Putamen (tissue), 1 donor: ENCODE measurements at regions not wholly inside any gene's neighbourhood (a gene's known extent, or its start where the extent isn't known, plus 50 kb on each side); places are given as distances from the start of the nearest gene placed in this dataset.
"Not testable (repeated sequence)": the region's sequence is repeated elsewhere in the genome, so short reads cannot be mapped to it uniquely, and the experiment has no call there.

Source experiments
- DNase-seq: peaks from one replicate; pipeline ENCODE4 v3.0.0-alpha.2; 2016; ENCODE audit warnings: low spot score

- DNase-seq = no peak
Measured at GRCh38 chr4:32841217-32841616, 2121.0 kb downstream of the PCDH7 start.

GRCh38 chr4:32847461-32847860 is 2127.3 kb downstream of the PCDH7 start:
- no peak for DNase-seq

GRCh38 chr4:32855622-32856021 is 2135.5 kb downstream of the PCDH7 start:
- DNase-seq = no peak

DNA sequence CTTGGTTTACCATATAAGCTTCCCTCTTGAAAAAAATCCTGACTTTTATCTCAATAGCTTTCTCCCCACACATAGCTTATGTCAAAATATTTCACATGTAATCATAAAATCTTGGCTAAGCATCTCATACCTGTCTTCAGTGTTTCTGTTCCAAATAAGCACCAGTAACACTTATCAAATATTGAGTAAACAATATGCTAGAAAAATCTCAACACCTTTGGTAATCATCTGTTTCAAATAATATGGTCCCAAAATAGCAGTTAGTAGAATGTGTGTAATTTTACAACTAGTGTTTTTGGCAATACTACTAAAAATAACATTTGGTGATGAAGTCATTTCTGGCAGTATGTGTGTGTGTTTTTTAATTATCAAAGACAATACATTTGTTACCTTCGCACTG is 2138.2 kb downstream of the PCDH7 start:
- no peak for DNase-seq

DNA sequence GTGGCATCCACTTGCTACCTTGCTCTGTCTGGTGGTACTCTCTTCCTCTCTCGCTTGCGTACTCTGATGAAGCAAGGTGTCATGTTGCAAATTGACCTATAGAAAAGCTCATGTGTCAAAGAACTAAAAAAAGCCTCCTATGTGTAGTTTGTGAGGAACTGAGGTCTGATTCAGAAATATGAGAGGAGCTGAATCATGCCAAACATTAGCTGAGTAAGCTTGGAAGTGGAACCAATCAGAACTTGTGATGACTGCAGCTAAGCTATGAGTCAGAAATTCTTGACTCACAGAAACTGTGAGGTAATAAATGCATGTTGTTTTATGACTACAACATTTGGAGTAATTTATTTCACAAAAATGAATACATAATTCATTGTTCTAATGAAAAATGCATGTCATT is 2138.8 kb downstream of the PCDH7 start:
- no peak for DNase-seq

DNA sequence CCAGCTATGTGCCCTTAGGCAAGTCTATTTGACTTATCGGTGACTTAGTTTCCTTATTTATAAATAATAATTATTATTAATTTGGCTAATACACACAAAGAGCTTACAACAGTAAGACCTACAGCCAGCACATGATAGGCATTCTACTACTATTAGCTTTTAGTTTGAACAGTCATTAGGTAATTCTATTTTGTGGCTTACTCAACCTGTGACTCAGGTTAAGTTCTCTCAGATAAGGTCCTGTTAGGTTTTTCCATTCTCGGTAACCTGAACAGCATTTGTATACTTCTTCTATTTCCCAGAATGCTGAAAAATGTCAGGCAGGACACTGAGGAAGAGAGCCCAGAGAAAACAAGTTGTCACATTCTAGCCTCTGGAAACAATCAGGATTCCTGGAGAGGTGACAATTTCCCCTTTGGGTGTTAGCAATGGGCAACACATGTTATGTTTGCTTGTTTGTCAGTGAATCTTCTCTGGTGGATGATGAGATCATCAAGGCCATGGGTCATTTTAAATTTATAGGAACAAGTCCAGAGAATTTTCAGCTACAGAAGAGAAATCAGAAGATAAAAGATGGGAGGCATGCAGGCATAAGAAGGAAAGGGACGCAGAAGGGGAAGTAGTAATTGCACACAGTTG is 2144.7 kb downstream of the PCDH7 start:
- no peak for DNase-seq

- no peak for DNase-seq
Measured at GRCh38 chr4:32876546-32876945, 2156.4 kb downstream of the PCDH7 start.

DNA sequence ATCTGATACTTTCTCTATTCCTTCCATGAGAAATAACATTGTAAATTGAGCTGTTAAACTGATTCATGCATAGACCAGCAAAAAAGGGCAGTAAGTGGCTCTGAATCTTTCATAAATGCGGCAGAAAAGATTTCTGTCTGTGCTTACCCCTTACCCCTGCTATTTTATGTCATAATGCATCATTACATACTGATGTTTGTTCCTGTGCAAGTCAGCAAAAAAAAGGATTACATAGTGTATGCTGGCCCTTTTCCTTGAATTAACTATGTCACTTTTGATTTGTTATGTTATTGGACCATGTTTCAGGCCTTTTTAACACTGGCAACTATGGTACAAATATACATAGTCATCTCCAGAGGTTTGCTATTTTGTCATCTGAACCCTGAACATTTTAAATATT is 2159.7 kb downstream of the PCDH7 start:
- no peak for DNase-seq

DNA sequence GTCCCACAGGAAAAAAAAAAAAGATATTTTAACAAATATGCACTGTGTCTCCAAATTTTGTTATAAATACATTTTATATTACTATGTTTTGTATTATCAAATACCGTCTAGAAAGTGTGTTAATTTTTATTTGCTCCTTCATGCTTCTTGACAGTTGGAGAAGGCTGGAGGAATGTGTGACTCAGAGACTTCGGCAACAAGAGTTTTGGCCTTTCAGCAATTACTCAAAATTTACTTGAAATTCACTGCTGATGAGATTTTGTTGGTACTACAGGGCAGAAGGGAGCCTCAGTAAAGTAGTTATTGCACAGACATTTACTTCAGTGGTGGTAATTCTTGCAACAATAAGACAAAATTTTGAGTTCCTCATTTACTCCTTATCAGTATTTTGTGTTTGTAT is 2164.0 kb downstream of the PCDH7 start:
- DNase-seq = no peak

DNA sequence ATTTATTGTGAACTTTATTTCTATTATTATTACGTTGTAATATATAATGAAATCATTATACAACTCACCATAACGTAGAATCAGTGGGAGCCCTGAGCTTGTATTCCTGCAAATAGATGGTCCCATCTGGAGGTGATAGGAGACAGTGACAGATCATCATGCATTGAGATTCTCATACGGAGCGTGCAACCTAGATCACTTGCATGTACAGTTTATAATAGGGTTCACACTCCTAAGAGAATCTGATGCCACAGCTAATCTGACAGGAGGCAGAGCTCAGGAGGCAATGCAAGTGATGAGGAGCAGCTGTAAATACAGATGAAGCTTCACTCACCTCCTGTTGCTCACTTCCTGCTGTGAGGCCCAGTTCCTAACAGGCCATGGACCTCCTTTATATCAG is 2170.2 kb downstream of the PCDH7 start:
- DNase-seq = no peak

DNA sequence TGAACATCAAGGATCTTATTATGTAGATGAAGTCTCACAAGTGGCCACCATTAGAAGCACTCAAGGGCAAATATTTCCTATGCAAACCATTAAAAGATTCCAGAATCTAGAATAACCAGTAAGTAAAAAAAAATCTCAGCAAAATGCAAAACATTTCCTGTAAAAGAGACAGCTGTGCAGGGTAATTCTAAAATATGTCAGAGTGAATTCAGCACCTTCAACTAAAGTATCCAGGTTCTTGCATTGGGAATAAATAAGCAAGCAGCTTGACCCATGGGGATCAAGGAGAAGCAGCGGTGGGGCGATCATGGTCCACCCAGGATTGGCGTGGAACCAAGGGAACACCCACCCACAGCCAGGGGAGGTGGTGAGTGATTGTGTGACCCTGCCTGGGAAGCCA is 2188.9 kb downstream of the PCDH7 start:
- no peak for DNase-seq

DNA sequence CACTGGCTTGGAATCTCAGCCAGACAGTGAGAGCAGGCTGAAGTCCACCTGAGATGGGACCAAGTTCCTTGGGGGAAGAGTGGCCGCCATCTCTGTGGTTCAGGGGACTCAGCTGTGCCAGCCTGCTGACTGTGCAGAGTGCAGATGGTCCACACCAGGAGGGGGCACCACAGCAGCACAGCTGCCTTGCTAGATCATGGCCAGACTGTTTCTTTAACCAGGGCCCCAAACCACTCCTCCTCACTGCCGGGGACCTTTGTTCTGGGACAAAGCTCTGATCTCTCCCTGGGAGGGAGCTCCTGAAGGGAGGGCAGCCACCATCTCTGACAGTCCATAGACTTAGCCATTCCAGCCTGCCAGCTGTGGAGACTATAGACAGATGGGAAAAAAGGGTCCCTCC is 2189.6 kb downstream of the PCDH7 start:
- DNase-seq = no peak

DNA sequence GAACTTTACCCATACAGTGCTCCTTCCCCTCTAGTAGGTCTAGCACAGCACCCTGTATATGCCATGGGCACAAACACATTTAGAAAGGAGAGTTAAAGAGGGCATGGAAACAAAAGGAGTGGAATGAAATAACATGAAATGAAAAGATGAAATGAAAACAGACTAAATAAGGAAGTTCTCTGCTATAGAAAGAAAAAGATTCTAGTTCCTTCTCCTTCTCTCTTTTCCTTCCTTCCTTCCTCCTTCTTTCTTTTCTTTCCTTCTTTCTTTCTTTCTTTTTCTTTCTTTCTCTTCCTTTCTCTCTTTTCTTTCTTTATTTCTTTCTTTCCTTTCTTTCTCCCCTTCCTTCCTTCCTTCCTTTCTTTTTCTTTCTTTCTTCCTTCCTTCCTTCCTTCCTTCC is 2197.4 kb downstream of the PCDH7 start:
- DNase-seq = no peak

GRCh38 chr4:32929796-32930699 is 2209.9 kb downstream of the PCDH7 start:
- no peak for DNase-seq

DNA sequence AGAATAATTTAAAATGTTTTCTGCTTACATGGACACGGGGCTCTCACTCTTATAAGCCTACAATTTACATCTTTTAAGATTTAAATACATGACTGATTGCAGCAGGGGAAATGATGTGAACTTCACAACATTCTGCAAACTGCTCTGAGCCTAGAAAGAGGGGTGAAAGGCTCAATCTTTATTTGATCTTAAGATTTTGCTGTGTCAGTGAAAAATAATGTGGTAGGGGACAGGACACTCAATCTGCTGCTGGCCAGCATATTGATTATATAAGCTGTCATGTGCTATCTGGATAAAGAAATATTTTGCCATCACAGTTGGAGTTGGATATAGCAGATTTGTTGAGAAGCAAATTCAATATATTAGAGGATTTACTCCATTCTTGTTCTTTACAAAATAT is 2210.5 kb downstream of the PCDH7 start:
- DNase-seq = no peak

GRCh38 chr4:32931475-32931874 is 2211.3 kb downstream of the PCDH7 start:
- DNase-seq = no peak

DNA sequence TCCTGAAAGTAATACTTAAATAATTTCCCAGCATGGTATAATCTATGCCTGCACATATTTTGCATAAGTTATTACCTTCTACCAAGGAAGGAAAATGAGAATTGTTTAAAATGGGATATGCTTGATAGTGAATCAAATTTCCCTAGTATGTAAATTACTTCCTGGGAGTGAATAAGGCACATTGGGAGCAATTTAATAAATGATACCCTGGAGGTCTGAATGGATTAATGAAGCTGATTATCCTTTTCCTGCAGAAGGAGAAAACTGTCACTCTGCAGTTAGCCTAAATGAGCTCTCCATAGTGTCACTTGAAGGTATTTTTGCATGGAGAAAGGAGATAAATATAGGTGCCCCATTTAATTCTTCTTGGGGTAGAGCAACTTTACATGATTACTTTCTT is 2212.0 kb downstream of the PCDH7 start:
- DNase-seq = no peak

- DNase-seq = not testable (repeated sequence)
Measured at GRCh38 chr4:32939222-32939621, 2219.1 kb downstream of the PCDH7 start.

GRCh38 chr4:32950866-32951265 is 2230.7 kb downstream of the PCDH7 start:
- no peak for DNase-seq

DNA sequence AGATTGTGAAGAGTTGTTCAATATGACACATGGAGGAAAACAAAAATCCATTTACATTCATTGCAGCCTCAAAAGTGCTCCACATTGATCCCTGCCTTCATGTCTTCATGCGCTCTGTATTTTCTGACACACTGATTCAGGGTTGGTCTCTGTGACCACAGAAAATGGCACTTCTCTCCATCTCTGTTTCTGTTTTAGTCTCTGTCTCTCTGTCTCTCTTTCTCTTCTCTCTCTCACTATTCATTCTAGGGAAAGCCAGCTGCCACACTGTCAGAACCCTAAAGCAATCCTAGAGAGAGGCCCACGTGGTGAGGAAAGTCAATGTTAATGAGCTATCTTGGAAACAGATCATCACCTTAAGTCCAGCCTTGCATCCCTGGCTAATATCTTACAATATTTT is 2238.4 kb downstream of the PCDH7 start:
- no peak for DNase-seq

DNA sequence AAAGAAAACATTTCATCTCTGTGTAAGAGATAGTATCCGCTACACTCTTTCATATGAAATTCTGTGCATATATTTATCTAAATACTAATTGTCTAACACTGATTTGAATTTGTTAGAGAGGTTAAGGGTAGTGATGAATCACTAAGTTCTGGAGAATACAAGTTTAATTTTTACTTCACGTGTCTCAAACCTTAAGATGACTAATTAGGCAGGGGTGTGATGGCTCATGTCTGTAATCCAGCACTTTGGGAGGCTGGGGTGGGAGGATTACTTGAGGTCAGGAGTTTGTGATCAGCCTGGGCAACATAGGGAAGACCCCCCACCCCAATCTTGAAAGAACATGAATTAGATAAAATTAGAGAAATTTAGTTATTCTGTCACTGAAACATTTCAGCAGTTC is 2241.9 kb downstream of the PCDH7 start:
- no peak for DNase-seq

- DNase-seq = no peak
Measured at GRCh38 chr4:32985256-32985655, 2265.1 kb downstream of the PCDH7 start.

- DNase-seq = no peak
Measured at GRCh38 chr4:32986236-32986635, 2266.1 kb downstream of the PCDH7 start.

GRCh38 chr4:32987111-32987510 is 2266.9 kb downstream of the PCDH7 start:
- no peak for DNase-seq
